ENCODE measurements at regions not wholly inside any gene's neighbourhood (a gene's known extent, or its start where the extent isn't known, plus 50 kb on each side); places are given as distances from the start of the nearest gene placed in this dataset.

DNA sequence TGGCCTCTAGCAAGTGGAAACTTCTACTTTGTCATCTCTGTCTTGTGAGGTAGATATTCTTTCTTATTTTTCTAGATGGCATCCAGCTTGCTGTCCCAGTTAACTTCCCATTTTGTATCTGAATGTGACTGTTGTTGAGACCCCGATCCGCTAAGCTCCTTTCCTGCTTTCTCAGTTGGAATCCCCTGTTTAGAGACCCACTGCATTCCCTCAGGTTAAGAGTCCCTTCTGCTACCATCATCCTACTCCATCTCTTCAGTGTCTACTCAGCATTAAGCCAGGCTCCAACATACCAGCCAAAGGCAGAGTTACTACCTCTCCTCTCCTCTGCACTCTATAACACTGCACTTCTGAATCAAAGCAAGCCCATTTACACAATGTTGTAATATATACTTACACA is 1300.4 kb upstream of the CHAC2 start:
- Histone ChIP-seq H3K4me3 (ENCODE audit: low read length) (no peak overlapping the region), H3K4me1 (ENCODE audit: insufficient read depth, low read length) (no peaks in the 10 kb centered on the region), H3K36me3 (ENCODE audit: insufficient read depth, low read length) (no peaks in the 10 kb centered on the region), H3K27me3 (ENCODE audit: insufficient read depth, low read length, poor library complexity, severe bottlenecking) (no peaks in the 10 kb centered on the region), H3K9me3 (ENCODE audit: low read length) (no peaks in the 10 kb centered on the region), H3K27ac (ENCODE audit: low read depth, low read length) (no peak overlapping the region)
- no peak for DNase-seq
- H3K4me3 Mint-ChIP-seq, result no peak overlapping the region
- peaks cover 0 to 2% of the 10 kb centered on the region in 2 donors for H3K27me3 Mint-ChIP-seq
- ChIA-PET POLR2A (no interaction called here), CTCF (no interaction called here)
- H3K36me3 Mint-ChIP-seq, result no peaks in the 10 kb centered on the region
- no peaks in the 10 kb centered on the region for H3K4me1 Mint-ChIP-seq
- H3K27ac Mint-ChIP-seq, result no peak overlapping the region
- H3K9me3 Mint-ChIP-seq, result peaks cover 2 to 17% (median 3%) of the 10 kb centered on the region in 5 donors

DNA sequence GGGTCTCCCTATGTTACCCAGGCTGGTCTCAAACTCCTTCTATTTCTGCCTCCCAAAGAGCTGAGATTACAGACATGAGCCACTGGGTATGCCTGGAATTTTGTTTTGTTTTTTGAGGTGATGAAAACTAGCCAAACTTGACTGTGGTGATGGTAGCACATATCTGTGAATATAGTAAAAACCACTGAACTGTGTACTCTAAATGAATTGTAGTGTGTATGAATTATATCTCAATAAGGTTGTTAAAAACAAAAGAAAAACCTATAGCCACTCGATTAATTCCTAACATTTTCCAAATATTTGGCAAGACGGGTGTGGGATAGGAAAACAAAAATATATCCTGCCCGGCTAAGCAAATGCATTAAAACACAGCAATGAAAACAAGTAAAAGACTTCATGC is 1302.3 kb upstream of the CHAC2 start:
- Histone ChIP-seq H3K27ac (ENCODE audit: low read depth, low read length) (no peak overlapping the region), H3K27me3 (ENCODE audit: insufficient read depth, low read length, poor library complexity, severe bottlenecking) (no peaks in the 10 kb centered on the region), H3K4me3 (ENCODE audit: low read length) (no peak overlapping the region), H3K36me3 (ENCODE audit: insufficient read depth, low read length) (no peaks in the 10 kb centered on the region), H3K9me3 (ENCODE audit: low read length) (no peaks in the 10 kb centered on the region), H3K4me1 (ENCODE audit: insufficient read depth, low read length) (no peaks in the 10 kb centered on the region)
- no peaks in the 10 kb centered on the region for H3K4me1 Mint-ChIP-seq
- ChIA-PET POLR2A (no interaction called here), CTCF (no interaction called here)
- H3K27me3 Mint-ChIP-seq, result peaks cover 0 to 2% of the 10 kb centered on the region in 2 donors
- no peak overlapping the region for H3K4me3 Mint-ChIP-seq
- no peaks in the 10 kb centered on the region for H3K36me3 Mint-ChIP-seq
- no peak for DNase-seq
- H3K9me3 Mint-ChIP-seq, result peaks cover 0 to 21% (median 2%) of the 10 kb centered on the region in 5 donors
- no peak overlapping the region for H3K27ac Mint-ChIP-seq

DNA sequence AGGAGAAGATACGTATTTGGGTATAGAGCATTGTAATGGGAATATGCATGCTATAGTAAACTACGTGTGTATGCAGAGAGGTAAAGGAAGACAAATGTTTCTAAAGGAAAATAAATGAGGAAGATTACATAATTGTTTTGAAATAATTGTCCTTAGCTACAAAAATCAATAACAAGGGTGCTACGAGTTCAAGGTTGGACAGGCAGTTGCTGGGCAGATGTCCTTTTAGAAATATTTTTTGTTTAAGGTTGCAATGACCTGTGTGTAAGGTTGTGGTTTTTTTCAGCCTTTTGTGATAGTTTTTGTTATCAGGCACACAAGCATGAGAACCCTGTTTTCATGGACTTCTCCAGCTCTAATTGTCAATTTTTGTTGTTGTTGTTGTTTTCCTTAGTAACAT is 1304.1 kb upstream of the CHAC2 start:
- Mint-ChIP-seq H3K27ac (no peak overlapping the region), H3K4me1 (no peaks in the 10 kb centered on the region), H3K4me3 (no peak overlapping the region), H3K9me3 (peaks cover 0 to 18% (median 2%) of the 10 kb centered on the region in 5 donors), H3K27me3 (peaks cover 0 to 2% of the 10 kb centered on the region in 2 donors), H3K36me3 (no peaks in the 10 kb centered on the region)
- H3K27me3 ChIP-seq (ENCODE audit: insufficient read depth, low read length, poor library complexity, severe bottlenecking), result no peaks in the 10 kb centered on the region
- H3K4me1 ChIP-seq (ENCODE audit: insufficient read depth, low read length), result no peaks in the 10 kb centered on the region
- ChIA-PET POLR2A (no interaction called here), CTCF (no interaction called here)
- H3K9me3 ChIP-seq (ENCODE audit: low read length), result no peaks in the 10 kb centered on the region
- H3K4me3 ChIP-seq (ENCODE audit: low read length), result no peak overlapping the region
- no peaks in the 10 kb centered on the region for H3K36me3 ChIP-seq (ENCODE audit: insufficient read depth, low read length)
- DNase-seq, result no peak
- H3K27ac ChIP-seq (ENCODE audit: low read depth, low read length), result no peak overlapping the region

DNA sequence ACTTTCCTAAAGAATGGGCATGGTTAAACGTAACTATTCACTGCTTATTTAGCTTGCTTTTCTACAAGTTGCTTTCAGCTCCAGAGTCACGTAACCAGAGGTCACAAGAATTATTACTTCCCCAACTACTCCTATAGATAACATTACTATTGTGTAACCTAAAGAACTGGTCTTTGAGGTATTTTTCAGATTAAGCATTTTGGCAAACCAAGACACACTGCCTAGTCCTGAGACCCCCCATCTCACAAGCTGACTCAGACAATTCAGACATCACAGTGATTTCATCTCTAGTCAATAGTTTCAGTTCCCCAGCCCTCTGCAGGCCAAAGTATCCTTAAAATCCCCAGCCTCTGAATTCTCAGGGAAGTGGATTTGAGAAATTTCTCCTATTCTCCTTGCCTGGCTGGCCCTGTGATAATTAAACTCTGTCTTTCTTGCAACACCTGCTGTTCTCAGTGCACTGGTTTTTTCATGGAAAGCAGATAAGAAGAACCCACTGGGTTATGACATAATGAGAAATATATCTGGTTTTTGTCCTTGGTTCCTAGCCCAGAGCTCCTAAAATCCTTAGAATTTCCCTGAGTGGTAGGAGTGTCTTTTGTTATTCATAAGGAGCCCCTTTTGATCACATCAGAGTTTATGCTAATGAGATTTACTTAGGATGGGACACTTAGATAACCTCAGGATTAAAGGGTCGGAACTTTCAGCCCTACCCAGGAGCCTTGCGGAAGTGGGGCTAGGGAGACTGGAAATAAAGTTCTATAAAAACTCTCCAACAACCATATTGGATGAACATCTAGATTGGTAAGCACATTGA is 1310.8 kb upstream of the CHAC2 start:
- no peak for DNase-seq
- no peaks in the 10 kb centered on the region for H3K9me3 ChIP-seq (ENCODE audit: low read length)
- no peak overlapping the region for H3K27ac ChIP-seq (ENCODE audit: low read depth, low read length)
- no peak overlapping the region for H3K27ac Mint-ChIP-seq
- POLR2A ChIA-PET, result no interaction called here
- no peaks in the 10 kb centered on the region for H3K27me3 Mint-ChIP-seq
- CTCF ChIA-PET, result no interaction called here
- H3K4me3 Mint-ChIP-seq, result no peak overlapping the region
- no peaks in the 10 kb centered on the region for H3K4me1 ChIP-seq (ENCODE audit: insufficient read depth, low read length)
- peaks cover 0 to 13% (median 6%) of the 10 kb centered on the region in 5 donors for H3K9me3 Mint-ChIP-seq
- H3K36me3 Mint-ChIP-seq, result no peaks in the 10 kb centered on the region
- H3K36me3 ChIP-seq (ENCODE audit: insufficient read depth, low read length), result no peaks in the 10 kb centered on the region
- no peaks in the 10 kb centered on the region for H3K4me1 Mint-ChIP-seq
- H3K27me3 ChIP-seq (ENCODE audit: insufficient read depth, low read length, poor library complexity, severe bottlenecking), result no peaks in the 10 kb centered on the region
- H3K4me3 ChIP-seq (ENCODE audit: low read length), result no peak overlapping the region

DNA sequence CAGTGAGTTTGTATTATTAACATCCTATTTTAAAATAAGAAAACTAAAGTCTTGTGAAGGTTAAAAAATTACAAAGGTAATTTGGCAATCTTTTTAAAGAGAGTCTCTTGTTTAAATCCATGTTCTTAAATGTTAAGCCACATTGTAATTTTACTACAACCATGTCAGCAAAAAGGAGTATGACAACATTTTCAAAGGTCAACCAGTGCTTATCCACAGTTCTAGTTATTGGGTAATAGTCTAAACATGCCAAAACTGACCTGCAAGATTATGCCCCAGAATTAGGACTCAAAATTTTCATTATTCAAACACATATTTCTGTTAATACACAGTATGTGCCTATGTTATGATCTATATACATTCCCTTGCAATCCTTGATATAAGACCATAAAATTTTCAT is 1312.6 kb upstream of the CHAC2 start:
- no peak overlapping the region for H3K4me3 ChIP-seq (ENCODE audit: low read length)
- no peaks in the 10 kb centered on the region for H3K27me3 Mint-ChIP-seq
- no peaks in the 10 kb centered on the region for H3K27me3 ChIP-seq (ENCODE audit: insufficient read depth, low read length, poor library complexity, severe bottlenecking)
- H3K27ac Mint-ChIP-seq, result no peak overlapping the region
- H3K27ac ChIP-seq (ENCODE audit: low read depth, low read length), result no peak overlapping the region
- H3K9me3 Mint-ChIP-seq, result peaks cover 0 to 13% (median 3%) of the 10 kb centered on the region in 5 donors
- no peak overlapping the region for H3K4me3 Mint-ChIP-seq
- no peak for DNase-seq
- CTCF ChIA-PET, result no interaction called here
- no peaks in the 10 kb centered on the region for H3K4me1 ChIP-seq (ENCODE audit: insufficient read depth, low read length)
- H3K9me3 ChIP-seq (ENCODE audit: low read length), result no peaks in the 10 kb centered on the region
- POLR2A ChIA-PET, result no interaction called here
- H3K36me3 Mint-ChIP-seq, result no peaks in the 10 kb centered on the region
- H3K4me1 Mint-ChIP-seq, result no peaks in the 10 kb centered on the region
- H3K36me3 ChIP-seq (ENCODE audit: insufficient read depth, low read length), result no peaks in the 10 kb centered on the region

DNA sequence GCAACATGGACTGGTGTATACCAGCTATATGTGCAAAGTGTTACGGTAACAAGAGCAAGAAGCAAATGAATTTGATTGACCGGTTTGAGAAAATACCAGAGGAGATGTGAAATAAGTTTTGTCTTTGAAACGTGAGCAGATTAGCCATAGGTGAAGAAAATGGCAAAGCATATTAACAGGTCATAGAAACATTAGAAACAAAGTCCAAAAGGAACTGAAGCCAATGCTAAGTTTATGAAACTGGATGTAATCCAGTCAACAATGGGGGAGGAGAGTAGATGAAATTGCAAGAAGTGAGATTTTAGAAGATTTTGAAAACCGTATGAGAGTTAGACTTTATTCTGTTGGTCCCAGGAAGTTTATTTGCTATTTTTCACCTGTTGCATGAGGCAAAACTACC is 1315.4 kb upstream of the CHAC2 start:
- Histone ChIP-seq H3K4me1 (ENCODE audit: insufficient read depth, low read length) (no peaks in the 10 kb centered on the region), H3K27ac (ENCODE audit: low read depth, low read length) (no peak overlapping the region), H3K9me3 (ENCODE audit: low read length) (no peaks in the 10 kb centered on the region), H3K36me3 (ENCODE audit: insufficient read depth, low read length) (no peaks in the 10 kb centered on the region), H3K27me3 (ENCODE audit: insufficient read depth, low read length, poor library complexity, severe bottlenecking) (no peaks in the 10 kb centered on the region), H3K4me3 (ENCODE audit: low read length) (no peak overlapping the region)
- Mint-ChIP-seq H3K9me3 (peaks cover 2 to 11% (median 5%) of the 10 kb centered on the region in 5 donors), H3K4me1 (no peaks in the 10 kb centered on the region), H3K27ac (no peak overlapping the region), H3K4me3 (no peak overlapping the region), H3K27me3 (no peaks in the 10 kb centered on the region), H3K36me3 (no peaks in the 10 kb centered on the region)
- ChIA-PET CTCF (no interaction called here), POLR2A (no interaction called here)
- no peak for DNase-seq

DNA sequence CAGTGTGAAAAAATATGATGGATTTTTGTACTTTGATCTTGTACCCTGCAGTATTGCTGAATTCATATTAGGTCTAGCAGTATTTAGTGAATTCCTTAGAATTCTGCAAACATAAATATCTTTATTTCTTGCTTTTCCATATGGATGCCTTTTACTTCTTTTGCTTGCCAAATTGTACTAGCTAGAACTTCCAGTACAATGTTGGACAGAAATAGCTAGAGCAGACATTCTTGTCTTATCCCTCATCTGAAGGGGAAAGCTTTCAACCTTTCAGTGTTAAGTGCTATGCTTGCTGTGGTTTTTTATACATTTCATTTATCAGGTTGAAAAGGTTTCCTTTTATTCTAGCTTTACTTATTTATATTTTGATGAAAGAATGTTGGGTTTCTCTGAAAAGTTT is 1321.9 kb upstream of the CHAC2 start:
- Histone ChIP-seq H3K27ac (ENCODE audit: low read depth, low read length) (no peak overlapping the region), H3K4me3 (ENCODE audit: low read length) (no peak overlapping the region), H3K4me1 (ENCODE audit: insufficient read depth, low read length) (no peaks in the 10 kb centered on the region), H3K9me3 (ENCODE audit: low read length) (no peaks in the 10 kb centered on the region), H3K27me3 (ENCODE audit: insufficient read depth, low read length, poor library complexity, severe bottlenecking) (no peaks in the 10 kb centered on the region), H3K36me3 (ENCODE audit: insufficient read depth, low read length) (no peaks in the 10 kb centered on the region)
- POLR2A ChIA-PET, result no interaction called here
- H3K9me3 Mint-ChIP-seq, result peaks cover 2 to 10% (median 3%) of the 10 kb centered on the region in 5 donors
- no peak for DNase-seq
- no peak overlapping the region for H3K4me3 Mint-ChIP-seq
- no peaks in the 10 kb centered on the region for H3K27me3 Mint-ChIP-seq
- CTCF ChIA-PET, result no interaction called here
- H3K36me3 Mint-ChIP-seq, result no peaks in the 10 kb centered on the region
- no peak overlapping the region for H3K27ac Mint-ChIP-seq
- no peaks in the 10 kb centered on the region for H3K4me1 Mint-ChIP-seq

DNA sequence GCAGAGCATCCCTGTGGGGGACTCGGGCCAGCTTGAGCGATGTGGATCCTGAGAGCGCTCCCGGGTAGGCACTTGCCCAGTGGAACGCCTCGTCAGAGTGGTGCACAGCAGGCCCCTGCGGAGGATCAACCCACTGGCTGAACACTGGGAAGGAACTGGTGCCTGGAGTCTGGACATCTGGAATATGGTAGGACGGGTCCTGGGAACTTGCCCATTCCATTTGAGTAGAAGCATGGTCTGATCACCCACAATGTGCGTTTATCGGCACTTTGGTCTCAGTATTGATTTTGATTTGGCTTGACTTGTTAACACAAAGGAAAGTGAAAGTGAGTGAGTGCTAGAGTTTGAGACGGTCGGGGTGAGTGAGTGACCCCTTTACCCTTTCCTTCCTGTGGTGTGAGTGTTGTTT is 1336.2 kb upstream of the CHAC2 start:
- Histone ChIP-seq H3K4me3 (ENCODE audit: low read length) (no peak overlapping the region), H3K36me3 (ENCODE audit: insufficient read depth, low read length) (no peaks in the 10 kb centered on the region), H3K9me3 (ENCODE audit: low read length) (no peaks in the 10 kb centered on the region), H3K27me3 (ENCODE audit: insufficient read depth, low read length, poor library complexity, severe bottlenecking) (no peaks in the 10 kb centered on the region), H3K27ac (ENCODE audit: low read depth, low read length) (no peak overlapping the region), H3K4me1 (ENCODE audit: insufficient read depth, low read length) (no peaks in the 10 kb centered on the region)
- no peaks in the 10 kb centered on the region for H3K4me1 Mint-ChIP-seq
- H3K27me3 Mint-ChIP-seq, result no peaks in the 10 kb centered on the region
- no peaks in the 10 kb centered on the region for H3K36me3 Mint-ChIP-seq
- DNase-seq, result no peak
- no peak overlapping the region for H3K27ac Mint-ChIP-seq
- POLR2A ChIA-PET, result no interaction called here
- H3K9me3 Mint-ChIP-seq, result peaks cover 0 to 24% (median 2%) of the 10 kb centered on the region in 5 donors
- CTCF ChIA-PET, result no interaction called here
- H3K4me3 Mint-ChIP-seq, result no peak overlapping the region

Measured in CD8-positive, alpha-beta memory T cell (primary cell).